Memory B cell (primary cell): ENCODE measurements at regions not wholly inside any gene's neighbourhood (a gene's known extent, or its start where the extent isn't known, plus 50 kb on each side); places are given as distances from the start of the nearest gene placed in this dataset.
"Not testable (repeated sequence)": the region's sequence is repeated elsewhere in the genome, so short reads cannot be mapped to it uniquely, and the experiment has no call there.

Experiments used
- ATAC-seq: fragments of 150-1000 bp; cut with Tn5 transposase; 2 replicates; pipeline ENCODE4 v1.10.0; 2021; ENCODE audit warnings: low read depth, mild to moderate bottlenecking, moderate library complexity
- DNase-seq, 2 donors: peaks; one replicate each; pipeline ENCODE4 v3.0.0; 2022; ENCODE audit warnings: low spot score in 2 of 2
- H3K27ac Mint-ChIP-seq: one replicate; pipeline ENCODE4 v1.8.0; 2022; ENCODE audit warnings: mild to moderate bottlenecking, moderate library complexity, mixed read lengths
- H3K27me3 Mint-ChIP-seq: one replicate; pipeline ENCODE4 v1.8.0; 2022; ENCODE audit warnings: mixed read lengths
- H3K36me3 Mint-ChIP-seq: one replicate; pipeline ENCODE4 v1.8.0; 2022; ENCODE audit warnings: mild to moderate bottlenecking, mixed read lengths
- H3K4me1 Mint-ChIP-seq: one replicate; pipeline ENCODE4 v1.8.0; 2022; ENCODE audit warnings: mixed read lengths
- H3K4me3 Mint-ChIP-seq: one replicate; pipeline ENCODE4 v1.8.0; 2022; ENCODE audit warnings: mild to moderate bottlenecking, moderate library complexity, mixed read lengths
- H3K9me3 Mint-ChIP-seq: one replicate; pipeline ENCODE4 v1.8.0; 2022; ENCODE audit warnings: mixed read lengths

DNA sequence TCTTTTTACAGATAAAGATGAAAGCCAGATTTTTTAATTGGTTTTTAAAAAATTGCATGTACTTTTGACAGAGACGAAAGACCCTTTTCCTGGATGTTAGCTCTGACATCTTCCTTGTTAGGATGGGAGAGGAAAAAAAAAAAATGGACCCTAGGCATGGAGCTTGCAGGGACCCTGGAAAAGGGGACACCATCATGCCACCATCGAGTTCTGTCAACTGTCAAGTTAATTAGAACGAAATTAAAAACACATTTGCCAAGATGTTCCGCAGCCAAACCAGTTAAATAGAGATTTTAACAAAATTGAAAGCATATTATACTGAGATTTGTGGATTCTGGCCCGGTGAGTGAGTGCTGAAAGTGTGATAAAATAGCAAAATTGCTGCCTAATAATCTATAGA is 202.6 kb downstream of the BUB3 start:
- no peaks in the 10 kb centered on the region for H3K36me3 Mint-ChIP-seq
- H3K27me3 Mint-ChIP-seq: peaks cover 1% of the 10 kb centered on the region
- H3K27ac Mint-ChIP-seq: no peak overlapping the region
- H3K4me1 Mint-ChIP-seq: no peaks in the 10 kb centered on the region
- ATAC-seq: no peak
- no peak overlapping the region for H3K4me3 Mint-ChIP-seq
- no peaks in the 10 kb centered on the region for H3K9me3 Mint-ChIP-seq
- no peak for DNase-seq

DNA sequence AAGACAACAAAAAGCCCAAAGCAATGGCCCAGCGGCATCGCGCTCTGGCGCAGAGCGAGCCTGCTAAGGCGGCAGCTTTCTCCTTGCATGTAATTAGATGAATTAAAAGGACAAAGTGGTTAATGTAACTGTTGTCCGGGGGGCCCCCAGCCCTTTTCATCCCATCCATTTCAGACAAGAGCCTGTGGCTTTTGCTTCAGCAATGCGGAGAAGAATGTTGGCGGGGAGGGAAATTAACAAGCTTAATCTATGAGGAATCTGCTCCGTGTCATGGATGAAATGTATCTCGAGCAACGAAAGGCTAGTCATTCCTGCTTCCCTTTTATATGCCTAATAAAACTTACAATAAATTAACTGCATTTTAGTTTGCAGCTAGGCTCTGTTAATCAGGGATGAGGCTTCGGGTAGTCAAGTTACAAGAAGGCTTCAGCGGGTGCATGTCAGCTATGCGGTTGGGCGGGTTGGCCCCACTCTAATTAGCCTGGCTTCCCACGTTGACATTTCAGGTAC is 203.3 kb downstream of the BUB3 start:
- Mint-ChIP-seq H3K36me3 (no peaks in the 10 kb centered on the region), H3K4me1 (no peaks in the 10 kb centered on the region), H3K27ac (no peak overlapping the region), H3K9me3 (no peaks in the 10 kb centered on the region), H3K27me3 (peaks cover 1% of the 10 kb centered on the region), H3K4me3 (no peak overlapping the region)
- DNase-seq (no peak), ATAC-seq (no peak)

DNA sequence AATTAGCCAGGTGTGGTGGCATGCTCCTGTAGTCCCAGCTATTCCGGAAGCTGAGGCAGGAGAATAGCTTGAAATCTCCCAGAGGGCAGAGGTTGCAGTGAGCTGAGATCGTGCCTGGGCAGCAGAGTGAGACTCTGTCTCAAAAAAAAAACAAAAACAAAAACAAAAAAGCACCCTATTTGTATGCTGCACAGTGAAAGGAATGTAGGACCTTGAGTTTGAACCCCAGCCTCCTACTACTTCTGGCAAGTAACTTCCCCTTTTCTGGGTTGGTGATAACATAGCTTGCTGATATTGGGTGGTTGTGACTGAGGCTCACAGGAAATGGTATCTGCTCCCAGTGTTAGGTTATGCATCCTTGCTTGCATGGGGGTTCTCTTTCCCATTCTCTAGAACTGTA is 205.3 kb downstream of the BUB3 start:
- Mint-ChIP-seq H3K4me1 (no peaks in the 10 kb centered on the region), H3K27ac (no peak overlapping the region), H3K9me3 (no peaks in the 10 kb centered on the region), H3K36me3 (no peaks in the 10 kb centered on the region), H3K4me3 (no peak overlapping the region), H3K27me3 (peaks cover 1% of the 10 kb centered on the region)
- ATAC-seq (no peak), DNase-seq (no peak)

- ATAC-seq (no peak), DNase-seq (no peak)
- Mint-ChIP-seq H3K4me3 (no peak overlapping the region), H3K36me3 (no peaks in the 10 kb centered on the region), H3K27me3 (no peaks in the 10 kb centered on the region), H3K4me1 (no peaks in the 10 kb centered on the region), H3K27ac (no peak overlapping the region), H3K9me3 (no peaks in the 10 kb centered on the region)
Measured at GRCh38 chr10:123361832-123362231, 207.6 kb downstream of the BUB3 start.

- Mint-ChIP-seq H3K4me3 (no peak overlapping the region), H3K27me3 (no peaks in the 10 kb centered on the region), H3K27ac (no peak overlapping the region), H3K9me3 (peaks cover 4% of the 10 kb centered on the region), H3K36me3 (peaks cover 3% of the 10 kb centered on the region), H3K4me1 (no peaks in the 10 kb centered on the region)
- ATAC-seq (no peak), DNase-seq (no peak)
Measured at GRCh38 chr10:123367195-123367594, 213.0 kb downstream of the BUB3 start.

GRCh38 chr10:123371626-123372025 is 217.4 kb downstream of the BUB3 start:
- not testable (repeated sequence) for H3K4me3 Mint-ChIP-seq, H3K4me1 Mint-ChIP-seq, H3K9me3 Mint-ChIP-seq, H3K27ac Mint-ChIP-seq, H3K36me3 Mint-ChIP-seq, DNase-seq, ATAC-seq, H3K27me3 Mint-ChIP-seq

GRCh38 chr10:123373591-123373990 is 219.4 kb downstream of the BUB3 start:
- peaks cover 4% of the 10 kb centered on the region for H3K36me3 Mint-ChIP-seq
- H3K4me3 Mint-ChIP-seq: no peak overlapping the region
- peaks cover 4% of the 10 kb centered on the region for H3K9me3 Mint-ChIP-seq
- DNase-seq (no peak), ATAC-seq (no peak)
- H3K27me3 Mint-ChIP-seq: no peaks in the 10 kb centered on the region
- H3K27ac Mint-ChIP-seq: no peak overlapping the region
- H3K4me1 Mint-ChIP-seq: no peaks in the 10 kb centered on the region

DNA sequence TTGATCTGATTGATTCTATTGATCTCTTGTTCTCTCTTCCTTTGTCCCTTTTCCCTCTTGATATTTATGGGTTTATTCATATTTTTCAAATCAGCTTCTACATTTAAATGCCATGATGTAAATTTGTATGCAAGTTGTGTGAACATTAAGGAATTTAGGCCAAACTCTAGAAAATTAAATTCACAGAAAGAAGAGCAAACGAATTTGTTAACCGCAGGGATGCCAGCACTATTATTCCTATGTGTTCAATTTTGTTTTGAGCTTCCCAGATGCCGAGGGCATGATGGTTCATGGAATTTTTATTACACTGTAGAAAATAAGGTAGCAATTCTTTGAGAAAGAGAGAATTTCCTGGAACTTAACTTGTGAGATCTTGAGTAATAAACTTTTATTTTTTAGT is 220.9 kb downstream of the BUB3 start:
- Mint-ChIP-seq H3K36me3 (peaks cover 2% of the 10 kb centered on the region), H3K4me3 (no peak overlapping the region), H3K27ac (no peak overlapping the region), H3K9me3 (no peaks in the 10 kb centered on the region), H3K4me1 (no peaks in the 10 kb centered on the region), H3K27me3 (no peaks in the 10 kb centered on the region)
- DNase-seq (no peak), ATAC-seq (no peak)

- no peak for DNase-seq
- H3K9me3 Mint-ChIP-seq: no peaks in the 10 kb centered on the region
- H3K36me3 Mint-ChIP-seq: peaks cover 2% of the 10 kb centered on the region
- no peak overlapping the region for H3K4me3 Mint-ChIP-seq
- ATAC-seq: no peak
- H3K27ac Mint-ChIP-seq: no peak overlapping the region
- no peaks in the 10 kb centered on the region for H3K27me3 Mint-ChIP-seq
- H3K4me1 Mint-ChIP-seq: no peaks in the 10 kb centered on the region
Measured at GRCh38 chr10:123375738-123376137, 221.5 kb downstream of the BUB3 start.

GRCh38 chr10:123377883-123378282 is 223.7 kb downstream of the BUB3 start:
- DNase-seq (no peak), ATAC-seq (no peak)
- H3K4me3 Mint-ChIP-seq: no peak overlapping the region
- no peaks in the 10 kb centered on the region for H3K27me3 Mint-ChIP-seq
- no peaks in the 10 kb centered on the region for H3K4me1 Mint-ChIP-seq
- H3K9me3 Mint-ChIP-seq: no peaks in the 10 kb centered on the region
- no peaks in the 10 kb centered on the region for H3K36me3 Mint-ChIP-seq
- no peak overlapping the region for H3K27ac Mint-ChIP-seq

DNA sequence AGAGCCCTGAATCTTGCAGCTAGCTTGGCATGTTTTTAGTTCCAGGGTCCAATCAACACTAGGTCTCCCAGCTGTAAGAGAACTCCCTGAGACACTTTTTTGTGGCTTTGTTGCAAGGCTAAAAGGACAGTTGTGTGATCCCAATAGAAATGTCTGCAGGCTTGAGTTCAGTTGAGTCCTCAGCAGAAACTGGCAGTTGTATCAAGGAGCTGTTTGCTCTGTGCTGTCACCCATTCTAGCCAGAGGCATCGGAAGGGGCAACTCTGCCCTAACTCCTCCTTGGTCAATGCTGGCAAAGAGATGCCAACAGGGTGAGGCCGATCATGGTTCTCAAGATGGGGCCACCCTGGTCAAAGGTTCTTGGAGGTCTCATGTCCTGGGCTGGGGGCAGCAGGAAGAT is 224.1 kb downstream of the BUB3 start:
- Mint-ChIP-seq H3K4me3 (no peak overlapping the region), H3K27ac (no peak overlapping the region), H3K9me3 (no peaks in the 10 kb centered on the region), H3K4me1 (no peaks in the 10 kb centered on the region), H3K27me3 (no peaks in the 10 kb centered on the region), H3K36me3 (no peaks in the 10 kb centered on the region)
- ATAC-seq: no peak
- DNase-seq: no peak

DNA sequence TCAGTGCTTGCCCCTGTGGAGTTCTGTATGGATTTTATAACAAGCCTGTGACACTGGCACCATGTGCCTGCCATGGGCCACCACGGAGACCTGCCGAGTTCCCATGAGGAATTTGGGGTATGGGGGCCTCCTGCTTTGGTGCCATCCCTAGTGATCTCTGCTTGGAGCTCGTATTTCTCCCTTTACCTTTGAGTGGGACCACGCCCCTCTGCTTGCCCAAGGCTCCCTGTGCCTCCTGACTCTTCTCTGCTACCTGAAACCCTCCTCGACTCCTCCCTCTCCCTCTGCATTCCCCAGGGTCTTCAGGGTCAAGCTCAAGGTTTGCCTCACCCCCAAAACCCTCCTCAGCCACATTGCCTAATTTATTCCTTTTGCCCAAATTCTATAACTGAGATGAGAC is 225.0 kb downstream of the BUB3 start:
- no peaks in the 10 kb centered on the region for H3K9me3 Mint-ChIP-seq
- no peaks in the 10 kb centered on the region for H3K27me3 Mint-ChIP-seq
- ATAC-seq (no peak), DNase-seq (no peak)
- H3K4me1 Mint-ChIP-seq: no peaks in the 10 kb centered on the region
- H3K4me3 Mint-ChIP-seq: no peak overlapping the region
- H3K27ac Mint-ChIP-seq: no peak overlapping the region
- no peaks in the 10 kb centered on the region for H3K36me3 Mint-ChIP-seq

- Mint-ChIP-seq H3K27ac (no peak overlapping the region), H3K4me1 (no peaks in the 10 kb centered on the region), H3K27me3 (no peaks in the 10 kb centered on the region), H3K9me3 (no peaks in the 10 kb centered on the region), H3K36me3 (no peaks in the 10 kb centered on the region), H3K4me3 (no peak overlapping the region)
- DNase-seq: no peak
- no peak for ATAC-seq
Measured at GRCh38 chr10:123380491-123381085, 226.4 kb downstream of the BUB3 start.

- Mint-ChIP-seq H3K27me3 (no peaks in the 10 kb centered on the region), H3K4me3 (no peak overlapping the region), H3K36me3 (no peaks in the 10 kb centered on the region), H3K4me1 (no peaks in the 10 kb centered on the region), H3K9me3 (peaks cover 1% of the 10 kb centered on the region), H3K27ac (no peak overlapping the region)
- ATAC-seq: no peak
- no peak for DNase-seq
Measured at GRCh38 chr10:123381224-123381623, 227.0 kb downstream of the BUB3 start.

- Mint-ChIP-seq H3K4me3 (no peak overlapping the region), H3K9me3 (peaks cover 6% of the 10 kb centered on the region)
- ATAC-seq: no peak
Measured at GRCh38 chr10:123382491-123382890, 228.3 kb downstream of the BUB3 start.

More at GRCh38 chr10:123382491-123382890, 228.3 kb downstream of the BUB3 start:
- H3K27me3 Mint-ChIP-seq: no peaks in the 10 kb centered on the region
- DNase-seq: no peak
- no peak overlapping the region for H3K27ac Mint-ChIP-seq
- no peaks in the 10 kb centered on the region for H3K4me1 Mint-ChIP-seq
- H3K36me3 Mint-ChIP-seq: peaks cover 4% of the 10 kb centered on the region
